Neural progenitor cell (in vitro differentiated cells): ENCODE measurements at regions not wholly inside any gene's neighbourhood (a gene's known extent, or its start where the extent isn't known, plus 50 kb on each side); places are given as distances from the start of the nearest gene placed in this dataset.

Experiments
- EZH2 ChIP-seq: fragments of 200-600 bp; sonication (generic); IDR thresholded peaks from 2 replicates; pipeline ENCODE4 v1.6.1; 2017; ENCODE audit warnings: antibody characterized with exemption, mild to moderate bottlenecking, moderate library complexity
- TF ChIP-seq, protein P1 (sequence below): fragments of 200-600 bp; sonication (generic); IDR thresholded peaks from 2 replicates; pipeline ENCODE4 v1.5.1; 2017; ENCODE audit warnings: antibody characterized with exemption, mild to moderate bottlenecking

- TF ChIP-seq, protein P1, sequence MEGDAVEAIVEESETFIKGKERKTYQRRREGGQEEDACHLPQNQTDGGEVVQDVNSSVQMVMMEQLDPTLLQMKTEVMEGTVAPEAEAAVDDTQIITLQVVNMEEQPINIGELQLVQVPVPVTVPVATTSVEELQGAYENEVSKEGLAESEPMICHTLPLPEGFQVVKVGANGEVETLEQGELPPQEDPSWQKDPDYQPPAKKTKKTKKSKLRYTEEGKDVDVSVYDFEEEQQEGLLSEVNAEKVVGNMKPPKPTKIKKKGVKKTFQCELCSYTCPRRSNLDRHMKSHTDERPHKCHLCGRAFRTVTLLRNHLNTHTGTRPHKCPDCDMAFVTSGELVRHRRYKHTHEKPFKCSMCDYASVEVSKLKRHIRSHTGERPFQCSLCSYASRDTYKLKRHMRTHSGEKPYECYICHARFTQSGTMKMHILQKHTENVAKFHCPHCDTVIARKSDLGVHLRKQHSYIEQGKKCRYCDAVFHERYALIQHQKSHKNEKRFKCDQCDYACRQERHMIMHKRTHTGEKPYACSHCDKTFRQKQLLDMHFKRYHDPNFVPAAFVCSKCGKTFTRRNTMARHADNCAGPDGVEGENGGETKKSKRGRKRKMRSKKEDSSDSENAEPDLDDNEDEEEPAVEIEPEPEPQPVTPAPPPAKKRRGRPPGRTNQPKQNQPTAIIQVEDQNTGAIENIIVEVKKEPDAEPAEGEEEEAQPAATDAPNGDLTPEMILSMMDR: no peak
- TF ChIP-seq EZH2: no peak
These were observed 91.0 kb downstream of the SETD4 start for GRCh38 chr21:35969281-35969680.
